Activated CD4-positive, CD25-positive, alpha-beta regulatory T cell treated with anti-CD3 and anti-CD28 coated beads, Interleukin-2, amount 50 U/mL, for 72 hours (primary cell): ENCODE measurements at regions not wholly inside any gene's neighbourhood (a gene's known extent, or its start where the extent isn't known, plus 50 kb on each side); places are given as distances from the start of the nearest gene placed in this dataset.
A peak's percentile ranks its signal among the peaks of the same experiment; 100 is the strongest.
"Not testable (repeated sequence)": the region's sequence is repeated elsewhere in the genome, so short reads cannot be mapped to it uniquely, and the experiment has no call there.

ENCODE experiments used
- DNase-seq: peaks from one replicate; pipeline ENCODE4 v3.0.0; 2021

DNA sequence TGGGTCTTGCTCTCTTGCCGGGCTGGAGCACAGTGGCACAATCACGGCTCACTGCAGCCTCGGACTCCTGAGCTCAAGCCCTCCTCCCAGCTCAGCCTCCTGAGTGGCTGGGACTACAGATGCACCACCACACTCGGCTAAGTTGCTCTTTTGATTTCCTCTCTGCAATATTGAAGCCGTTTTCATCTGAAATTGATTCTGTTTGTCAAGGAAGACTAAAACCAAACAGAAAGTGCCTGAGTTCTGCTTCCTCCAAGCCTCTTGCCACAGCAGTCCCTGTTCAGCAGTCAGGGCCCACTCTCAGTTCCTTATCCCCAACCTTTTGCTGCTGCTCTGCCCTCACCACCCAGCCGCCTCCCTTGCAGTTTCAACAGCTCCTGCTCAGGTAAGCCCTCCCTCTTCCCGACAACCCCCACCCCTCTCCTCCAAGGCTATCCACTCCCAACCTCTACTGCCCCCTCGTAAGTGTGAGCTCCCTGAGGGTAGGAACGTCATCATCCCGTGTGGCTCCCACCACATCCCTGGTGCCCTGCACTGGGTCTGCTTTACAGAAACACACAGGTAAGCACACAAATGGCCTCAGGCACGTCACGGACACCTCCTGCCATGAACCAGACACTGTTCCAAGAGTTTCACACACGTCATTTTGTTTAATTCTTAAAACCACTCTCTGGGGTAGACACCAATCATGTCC is 70.7 kb upstream of the TAB2 start:
- no peak for DNase-seq

DNA sequence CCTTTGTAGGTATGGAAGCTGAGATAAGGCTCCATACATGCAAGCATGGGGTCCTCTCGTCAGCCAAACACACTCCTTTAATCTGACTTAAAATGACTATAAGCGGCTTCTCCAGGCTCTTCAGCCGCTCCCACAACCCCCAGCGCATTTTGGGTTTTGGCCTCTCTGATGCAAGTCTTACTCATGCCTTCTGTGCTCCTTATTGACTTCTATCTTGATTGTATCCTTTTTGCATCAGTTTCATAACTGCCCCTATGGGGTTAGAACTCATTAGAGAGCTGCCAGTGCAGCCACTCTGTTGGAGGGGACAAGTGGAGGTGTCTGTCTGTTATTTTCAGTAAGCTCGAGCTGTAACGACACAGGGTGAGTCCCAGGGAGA is 70.1 kb upstream of the TAB2 start:
- DNase-seq, result no peak

DNA sequence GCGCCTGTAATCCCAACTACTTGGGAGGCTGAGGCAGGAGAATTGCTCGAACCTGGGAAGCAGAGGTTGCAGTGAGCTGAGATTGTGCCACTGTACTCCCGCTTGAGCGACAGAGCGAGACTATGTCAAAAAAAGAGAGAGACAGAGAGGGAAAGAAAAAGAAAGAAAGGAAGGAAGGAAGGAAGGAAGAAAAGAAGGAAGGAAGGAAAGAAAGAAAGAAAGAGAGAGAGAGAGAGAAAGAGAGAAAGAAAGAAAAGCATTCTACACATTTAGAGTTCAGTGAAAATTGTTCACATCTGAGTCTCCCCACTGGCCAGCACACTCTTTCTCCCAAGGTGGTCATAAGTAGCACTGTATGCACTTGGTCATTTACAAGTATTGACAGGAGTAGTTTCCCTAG is 69.2 kb upstream of the TAB2 start:
- not testable (repeated sequence) for DNase-seq

- no peak for DNase-seq
Measured at GRCh38 chr6:149248693-149249369, 68.7 kb upstream of the TAB2 start.

- no peak for DNase-seq
Measured at GRCh38 chr6:149249370-149250357, 67.8 kb upstream of the TAB2 start.

GRCh38 chr6:149250951-149251350 is 66.6 kb upstream of the TAB2 start:
- DNase-seq, result no peak

GRCh38 chr6:149252622-149253021 is 64.9 kb upstream of the TAB2 start:
- no peak for DNase-seq

GRCh38 chr6:149254253-149254652 is 63.3 kb upstream of the TAB2 start:
- DNase-seq, result no peak

- no peak for DNase-seq
Measured at GRCh38 chr6:149259753-149260152, 57.8 kb upstream of the TAB2 start.

- DNase-seq, result no peak
Measured at GRCh38 chr6:149260214-149260874, 57.2 kb upstream of the TAB2 start.

GRCh38 chr6:149261364-149262040 is 56.0 kb upstream of the TAB2 start:
- no peak for DNase-seq

DNA sequence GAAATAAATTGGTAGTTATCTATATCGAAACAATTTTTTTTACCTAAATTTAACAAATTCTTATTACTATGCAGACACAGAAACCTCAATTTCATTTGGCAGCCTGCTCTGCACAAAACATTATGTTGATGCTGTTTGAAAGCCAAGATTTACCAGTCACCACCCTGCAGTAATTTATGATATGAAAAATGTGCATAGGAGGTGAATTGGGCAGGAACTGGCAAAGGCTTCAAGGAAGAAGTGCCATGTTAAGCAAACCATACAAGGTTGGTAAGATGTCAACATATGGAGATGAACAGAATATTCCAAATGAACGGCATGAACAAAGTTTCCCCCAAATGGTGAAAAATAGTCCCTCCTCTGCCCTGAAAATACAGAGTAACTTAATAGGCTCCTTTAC is 54.2 kb upstream of the TAB2 start:
- DNase-seq, result no peak

GRCh38 chr6:149264629-149265028 is 52.9 kb upstream of the TAB2 start:
- peak; percentile 35 for DNase-seq

DNA sequence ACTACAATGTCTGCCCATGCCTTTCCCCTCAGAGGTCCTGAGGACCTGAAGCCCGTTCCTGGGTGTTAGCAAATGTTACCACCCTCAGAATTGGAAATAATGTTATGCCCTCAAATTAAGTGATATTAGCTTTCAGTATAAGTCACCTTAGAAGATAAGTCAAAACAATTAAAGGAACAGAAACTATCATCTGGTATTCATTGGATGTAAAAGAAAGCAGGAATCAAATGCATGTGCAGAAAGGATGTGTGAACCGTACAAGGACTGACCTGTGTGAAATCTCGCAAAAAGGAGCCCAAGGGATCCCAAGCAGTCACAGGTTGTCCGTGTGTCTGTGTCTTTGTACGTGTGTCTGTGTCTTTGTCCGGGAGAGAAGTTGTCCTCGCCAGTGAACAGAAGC is 51.6 kb upstream of the TAB2 start:
- no peak for DNase-seq

- DNase-seq, result no peak
Measured at GRCh38 chr6:149266659-149267058, 50.9 kb upstream of the TAB2 start.

- DNase-seq, result no peak
Measured at GRCh38 chr6:149267072-149267471, 50.4 kb upstream of the TAB2 start.

- DNase-seq, result no peak
Measured at GRCh38 chr6:149267513-149268043, 49.9 kb upstream of the TAB2 start.
